GM06990 (cell line): ENCODE measurements at regions not wholly inside any gene's neighbourhood (a gene's known extent, or its start where the extent isn't known, plus 50 kb on each side); places are given as distances from the start of the nearest gene placed in this dataset.

Experiments
- DNase-seq: peaks from one replicate; pipeline ENCODE4 v3.0.0-alpha.2; 2011; ENCODE audit not compliant: insufficient read length; ENCODE audit errors: extremely low read depth
- H3K27me3 ChIP-seq: replicated peaks from 2 replicates; pipeline ENCODE4 v1.6.0; 2011; ENCODE audit warnings: low read length; ENCODE audit not compliant: control insufficient read depth, insufficient read depth
- H3K36me3 ChIP-seq: 2 replicates; pipeline ENCODE4 v1.5.1; 2011; ENCODE audit warnings: low read length; ENCODE audit not compliant: control insufficient read depth, insufficient read depth
- H3K4me3 ChIP-seq: replicated peaks from 2 replicates; pipeline ENCODE4 v1.5.1; 2011; ENCODE audit warnings: low read depth, mild to moderate bottlenecking, control low read depth, low read length
- CTCF ChIP-seq: IDR thresholded peaks from 2 replicates; pipeline ENCODE4 v1.5.1; 2011; ENCODE audit warnings: low read length, control low read depth, mild to moderate bottlenecking, inconsistent platforms; ENCODE audit not compliant: insufficient read depth, poor library complexity, severe bottlenecking

GRCh38 chr20:51303731-51304670 lies 238.5 kb downstream of the NFATC2 start:
- Histone ChIP-seq H3K36me3 (no peaks in the 10 kb centered on the region), H3K4me3 (no peak overlapping the region), H3K27me3 (no peaks in the 10 kb centered on the region; the same call in none of the 2 replicates)
- TF ChIP-seq CTCF, result no peak
- DNase-seq, result no peak

GRCh38 chr20:51301026-51301425 lies 241.5 kb downstream of the NFATC2 start:
- TF ChIP-seq CTCF, result no peak
- Histone ChIP-seq H3K36me3 (no peaks in the 10 kb centered on the region), H3K27me3 (no peaks in the 10 kb centered on the region; the same call in none of the 2 replicates), H3K4me3 (no peak overlapping the region)
- DNase-seq, result no peak

GRCh38 chr20:51300104-51300503 lies 242.4 kb downstream of the NFATC2 start:
- Histone ChIP-seq H3K27me3 (no peaks in the 10 kb centered on the region; the same call in none of the 2 replicates), H3K4me3 (no peak overlapping the region), H3K36me3 (no peaks in the 10 kb centered on the region)
- DNase-seq, result no peak
- no peak for TF ChIP-seq CTCF

- no peak overlapping the region for H3K4me3 ChIP-seq
Observed at GRCh38 chr20:51299413-51299812, 243.1 kb downstream of the NFATC2 start.

GRCh38 chr20:51298141-51298749 lies 244.3 kb downstream of the NFATC2 start:
- H3K4me3 ChIP-seq, result no peak overlapping the region
- no peaks in the 10 kb centered on the region; the same call in none of the 2 replicates for H3K27me3 ChIP-seq
- no peaks in the 10 kb centered on the region for H3K36me3 ChIP-seq
- no peak for DNase-seq
- TF ChIP-seq CTCF, result no peak

More at GRCh38 chr20:51299413-51299812, 243.1 kb downstream of the NFATC2 start:
- no peak for TF ChIP-seq CTCF
- no peaks in the 10 kb centered on the region; the same call in none of the 2 replicates for H3K27me3 ChIP-seq
- H3K36me3 ChIP-seq, result no peaks in the 10 kb centered on the region
- no peak for DNase-seq
